ENCODE measurements at regions not wholly inside any gene's neighbourhood (a gene's known extent, or its start where the extent isn't known, plus 50 kb on each side); places are given as distances from the start of the nearest gene placed in this dataset.

DNA sequence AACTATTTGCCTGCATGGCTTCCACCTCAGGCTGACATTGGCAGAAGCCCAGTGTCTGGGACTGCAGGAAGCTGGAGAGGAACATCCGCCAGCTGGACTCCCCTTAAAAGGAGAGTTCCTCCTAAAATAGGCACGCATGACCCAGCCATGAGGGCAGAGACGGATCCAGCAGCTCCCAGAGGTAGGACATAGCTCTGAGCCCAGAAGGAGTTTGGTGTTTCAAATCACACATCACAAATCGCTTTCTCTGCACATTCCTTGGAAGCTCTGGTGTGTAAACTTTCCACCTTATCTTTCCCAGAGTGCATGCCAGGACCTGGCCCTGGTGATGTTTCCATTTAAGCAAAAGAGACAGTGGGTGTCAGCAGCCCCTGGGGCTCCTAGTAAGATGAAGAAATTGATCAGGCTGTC, 231.1 kb upstream of the CDH5 start:
- no peak for DNase-seq

DNA sequence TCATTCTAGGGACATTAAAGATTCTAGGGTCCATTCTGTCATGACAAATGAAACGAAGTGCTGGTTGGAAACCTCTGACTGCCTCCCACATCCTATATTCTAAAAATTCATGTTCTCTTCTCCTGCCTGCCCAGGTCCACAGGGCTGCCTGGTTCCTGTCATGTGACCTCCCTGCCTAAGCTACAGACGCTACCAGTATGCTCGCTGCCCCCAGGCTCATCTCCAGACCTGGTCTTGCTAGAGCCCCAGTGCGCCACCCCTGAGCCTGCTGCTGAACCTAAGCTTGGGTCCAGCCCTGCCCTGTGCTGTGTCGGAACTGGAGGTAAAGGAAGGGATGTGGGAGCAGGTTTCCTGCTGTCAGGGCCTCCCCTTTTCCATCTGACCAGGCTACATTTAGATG, 231.6 kb upstream of the CDH5 start:
- no peak for DNase-seq

DNA sequence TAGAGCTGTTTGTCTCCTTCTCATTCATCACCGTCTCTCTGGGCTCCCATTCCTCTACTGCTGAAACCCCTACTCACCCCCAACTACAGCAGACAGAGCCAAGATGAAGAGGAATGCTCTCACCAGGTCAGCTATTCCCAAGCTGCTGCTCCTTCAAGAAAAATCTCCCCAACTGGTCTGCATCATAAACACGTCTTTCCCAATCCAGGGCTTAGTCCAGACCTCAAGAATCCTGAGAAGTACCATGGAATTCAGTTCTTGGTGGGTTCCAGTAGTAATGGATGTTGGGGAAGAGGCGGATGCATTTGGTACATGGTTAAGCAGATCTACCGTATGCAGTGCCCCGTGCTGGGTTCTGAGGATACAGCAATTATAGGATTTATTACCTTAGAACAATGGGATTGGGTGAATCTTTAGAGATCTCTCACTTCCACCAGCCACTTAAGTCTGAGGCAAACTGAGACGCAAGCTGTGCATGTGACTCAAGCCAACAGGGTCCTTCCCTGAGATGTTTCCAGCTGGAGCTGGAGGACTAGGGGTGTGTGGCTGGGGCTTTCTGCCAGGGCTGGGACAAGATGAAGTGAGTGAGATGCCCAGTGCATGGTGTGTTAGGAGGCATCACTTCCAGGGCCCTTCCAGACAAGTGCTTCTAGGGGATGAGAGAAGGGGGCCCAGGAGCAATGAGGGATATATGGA, 232.7 kb upstream of the CDH5 start:
- DNase-seq, result no peak

DNA sequence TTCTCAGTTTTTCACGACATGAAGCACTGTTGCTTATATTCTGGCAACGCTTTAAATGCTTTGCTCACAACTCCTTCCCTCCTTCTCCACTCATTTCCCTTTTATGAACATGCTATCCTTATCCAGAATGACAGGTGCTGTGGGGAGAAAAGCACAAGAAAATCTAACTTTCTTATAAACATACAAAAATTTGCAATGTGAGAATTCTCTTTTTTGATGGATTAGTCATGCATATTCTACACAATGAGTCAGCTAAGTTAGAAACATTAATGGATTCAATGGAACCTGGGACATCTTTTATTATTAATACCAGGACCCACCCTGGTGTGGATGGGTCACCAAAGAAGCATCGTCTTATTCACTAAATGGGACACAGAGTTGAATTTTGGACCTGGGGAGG, 234.6 kb upstream of the CDH5 start:
- DNase-seq, result no peak

DNA sequence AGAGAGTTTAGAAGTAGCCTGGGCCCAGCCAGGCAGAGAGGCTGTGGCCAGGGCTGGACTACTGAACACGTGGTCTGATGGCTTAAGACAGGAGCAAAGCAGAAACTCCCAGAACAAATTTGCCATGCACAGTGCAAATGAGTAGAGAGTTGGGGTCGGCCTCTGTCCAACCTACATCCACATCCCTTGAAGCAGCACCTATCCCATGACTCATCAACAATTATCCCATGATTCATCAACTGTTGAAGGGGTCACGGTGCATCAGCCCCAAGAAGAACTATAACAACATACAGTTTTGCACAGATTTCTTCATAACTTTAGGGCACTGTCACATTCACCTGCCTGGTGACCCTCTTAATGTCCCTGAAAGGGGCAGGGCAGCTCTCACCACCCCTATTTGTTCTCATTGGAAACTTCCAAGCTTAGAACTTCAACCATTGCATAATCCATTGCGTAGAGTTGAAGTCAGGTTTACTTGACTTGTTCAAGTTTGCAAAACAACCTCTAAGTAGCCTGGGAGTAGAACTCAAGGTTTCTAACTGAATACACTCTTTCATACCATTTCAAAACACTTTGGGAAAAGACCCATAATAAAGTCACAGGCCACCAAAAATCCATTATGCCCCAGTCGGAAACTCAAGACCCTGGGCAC, 235.2 kb upstream of the CDH5 start:
- DNase-seq, result no peak

DNA sequence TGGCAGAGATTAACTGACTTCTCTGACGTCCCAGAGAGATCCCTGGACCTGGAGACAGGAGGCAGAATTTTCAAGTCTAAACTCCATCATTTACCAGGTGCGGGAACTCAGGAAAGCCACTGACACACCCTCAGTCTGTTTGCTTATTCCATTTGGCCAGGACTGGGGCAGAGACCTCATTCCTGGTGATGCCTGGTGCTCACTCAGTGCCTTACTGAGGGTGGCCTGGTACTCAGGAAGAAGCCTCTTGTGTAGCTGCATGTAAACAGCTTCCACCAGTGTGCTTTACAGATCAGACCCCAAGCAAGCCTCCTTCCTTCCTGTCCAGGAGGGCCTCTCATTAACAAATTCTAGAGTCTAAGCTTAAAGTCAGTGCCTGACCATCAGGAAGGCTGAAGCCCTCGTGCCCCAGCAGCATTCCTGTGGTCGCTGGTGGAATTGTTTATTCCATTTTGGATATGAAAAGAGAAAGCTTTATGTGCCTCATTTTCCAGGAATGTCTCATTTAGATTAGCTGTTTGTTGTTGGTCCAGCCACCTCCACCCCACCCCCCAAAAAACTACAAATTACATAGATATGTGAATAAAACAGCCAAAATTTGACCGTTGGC, 236.1 kb upstream of the CDH5 start:
- no peak for DNase-seq

DNA sequence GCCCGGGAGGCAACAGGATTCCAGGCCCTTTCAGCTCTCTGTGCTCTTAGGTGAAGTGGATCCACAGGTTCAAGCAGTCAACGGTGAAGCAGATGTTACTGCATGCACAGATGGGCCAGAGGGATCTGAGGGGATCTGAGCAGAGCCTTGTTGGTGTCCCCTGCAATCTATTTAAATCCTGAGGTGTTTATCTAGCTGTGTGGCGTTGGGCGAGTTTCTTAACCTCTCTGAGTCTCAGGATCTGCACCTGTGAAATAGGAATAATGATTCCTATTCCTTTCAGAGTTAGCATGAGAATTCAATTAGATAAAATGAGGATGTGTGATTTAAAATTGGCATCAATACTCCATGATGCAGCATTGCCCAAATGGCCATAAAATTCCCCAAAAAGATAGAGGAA, 237.3 kb upstream of the CDH5 start:
- no peak for DNase-seq

DNA sequence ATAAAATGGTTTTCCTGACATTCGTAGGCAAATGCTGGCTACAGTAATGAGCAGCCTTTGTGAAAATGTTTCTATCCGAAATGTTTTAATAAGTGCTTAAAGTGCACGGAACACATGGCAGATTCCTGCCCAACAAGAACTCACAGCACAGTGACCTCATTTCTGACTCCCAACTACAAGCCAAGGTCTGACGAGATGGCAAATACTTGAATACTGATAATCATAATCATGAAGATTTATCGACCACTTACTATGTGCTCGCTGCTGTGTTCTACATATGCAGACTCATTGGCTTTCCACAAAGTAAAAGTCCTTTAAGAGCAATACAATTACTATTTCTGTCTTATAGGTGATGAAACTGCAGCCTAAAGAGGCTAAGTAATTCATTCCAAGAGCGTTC, 238.1 kb upstream of the CDH5 start:
- DNase-seq, result no peak

DNA sequence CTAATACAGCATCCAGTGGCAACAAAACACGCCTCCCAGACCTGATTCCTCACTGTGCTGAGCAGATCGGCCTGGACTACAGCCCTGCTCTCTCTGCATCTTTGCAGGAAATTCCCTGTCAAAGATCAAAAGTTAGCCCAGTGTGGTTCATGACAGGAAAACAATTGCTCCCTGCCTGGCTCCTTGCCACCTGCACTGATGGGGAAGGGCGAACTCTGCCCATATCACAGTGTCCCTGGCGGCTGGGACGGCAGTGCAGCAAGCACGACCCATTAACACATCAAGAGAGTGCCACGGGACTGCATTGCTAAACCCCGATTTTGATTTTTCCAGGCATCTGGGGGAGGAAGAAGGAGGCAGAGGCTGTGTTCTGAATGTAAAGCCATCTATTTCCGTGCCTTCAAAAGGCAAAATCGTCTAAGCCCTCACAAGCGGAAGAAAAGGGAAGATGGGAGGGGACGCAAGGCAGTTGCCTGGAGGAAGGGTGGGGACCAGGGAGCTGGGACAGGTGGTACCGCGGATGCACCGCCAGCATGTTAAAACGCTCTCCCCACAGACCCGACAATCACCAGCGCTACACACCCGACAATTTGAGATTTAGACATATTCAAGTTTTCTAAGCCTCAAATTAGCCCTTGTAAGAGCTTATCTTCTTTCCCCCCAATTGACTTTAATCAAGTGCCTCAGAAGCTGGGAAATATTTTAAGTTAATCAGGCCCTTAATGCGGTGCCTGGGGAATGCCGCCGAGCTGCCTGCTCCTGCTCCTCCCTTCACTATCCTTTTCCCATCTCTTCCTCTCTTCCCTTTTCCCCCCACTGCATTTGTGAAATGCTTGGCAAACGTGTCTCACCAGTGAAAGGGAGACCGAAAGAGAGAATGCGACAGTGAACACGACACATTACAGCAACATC, 238.8 kb upstream of the CDH5 start:
- DNase-seq, result no peak

DNA sequence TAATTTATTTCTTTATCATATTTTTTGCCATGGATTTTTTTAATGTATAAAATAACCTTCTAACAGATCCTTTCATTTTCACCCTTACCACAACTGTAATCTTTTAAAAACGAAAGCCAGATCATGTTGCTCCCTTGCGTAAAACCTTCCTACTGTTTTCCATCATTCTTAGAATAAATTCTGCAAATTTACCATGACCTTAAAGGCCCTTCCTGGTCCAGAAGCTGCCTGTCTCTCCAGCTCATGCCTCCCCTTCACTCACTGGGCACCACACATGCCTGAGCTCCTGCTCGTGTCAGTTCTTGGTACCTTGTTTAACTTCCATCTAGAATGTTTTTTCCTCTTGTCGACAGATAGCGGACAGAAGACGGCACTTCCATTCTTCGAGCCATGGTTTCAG, 245.0 kb upstream of the CDH5 start:
- no peak for DNase-seq

DNA sequence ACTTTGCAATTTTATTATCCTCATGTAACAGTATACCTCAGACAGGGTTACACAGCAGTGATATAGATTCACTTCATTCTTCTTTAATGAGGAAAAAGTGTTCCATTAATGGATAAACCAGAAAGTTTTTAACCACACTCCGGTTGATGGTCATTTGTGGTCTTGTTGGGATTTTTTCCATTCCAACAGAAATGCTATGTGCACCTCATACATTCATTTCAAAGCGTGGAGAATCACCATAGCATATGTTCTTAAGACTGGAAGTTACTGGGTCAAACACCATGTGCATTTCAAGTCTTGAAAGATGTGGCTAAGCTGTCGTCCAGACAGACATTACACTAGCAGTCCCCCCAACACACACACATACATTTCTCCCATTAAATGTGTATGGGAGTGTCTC, 245.8 kb upstream of the CDH5 start:
- no peak for DNase-seq

DNA sequence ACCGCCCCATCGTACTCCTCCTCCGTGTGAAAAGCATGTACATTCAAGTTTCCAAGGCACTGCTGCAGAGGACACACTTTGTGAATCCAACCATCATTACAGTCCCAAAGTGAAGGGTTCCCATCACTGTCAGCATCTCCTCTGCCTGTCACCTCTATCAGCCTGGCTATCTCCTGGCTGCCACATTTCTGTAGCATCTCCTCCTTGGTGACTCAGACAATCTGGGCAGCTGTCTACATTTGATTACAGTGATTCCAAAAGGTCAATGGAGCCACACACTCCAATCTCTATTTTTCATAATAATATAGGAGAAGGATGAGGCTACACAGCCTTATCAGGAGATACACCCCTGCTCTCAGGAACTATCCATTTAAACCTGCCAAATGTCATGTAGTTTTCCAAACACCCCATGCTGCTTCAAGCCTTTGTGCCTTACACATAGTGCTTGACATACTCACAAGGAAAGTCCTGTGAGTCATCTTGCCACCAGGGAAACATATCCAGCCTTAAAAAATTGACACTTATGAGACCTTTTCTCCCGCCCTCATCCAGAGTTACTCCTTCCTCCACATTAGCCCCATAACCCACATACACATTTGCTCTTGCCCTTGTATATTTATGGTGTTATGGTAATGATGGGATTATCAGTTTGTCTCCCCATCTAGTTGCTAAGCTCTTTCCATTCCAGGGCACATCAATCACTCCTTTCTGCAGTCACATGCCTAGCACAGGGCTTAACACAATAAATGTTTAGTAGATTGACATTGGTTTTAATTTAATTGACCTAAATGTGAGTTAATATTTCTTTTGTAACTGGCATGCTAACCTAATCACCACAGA, 250.1 kb upstream of the CDH5 start:
- no peak for DNase-seq

DNA sequence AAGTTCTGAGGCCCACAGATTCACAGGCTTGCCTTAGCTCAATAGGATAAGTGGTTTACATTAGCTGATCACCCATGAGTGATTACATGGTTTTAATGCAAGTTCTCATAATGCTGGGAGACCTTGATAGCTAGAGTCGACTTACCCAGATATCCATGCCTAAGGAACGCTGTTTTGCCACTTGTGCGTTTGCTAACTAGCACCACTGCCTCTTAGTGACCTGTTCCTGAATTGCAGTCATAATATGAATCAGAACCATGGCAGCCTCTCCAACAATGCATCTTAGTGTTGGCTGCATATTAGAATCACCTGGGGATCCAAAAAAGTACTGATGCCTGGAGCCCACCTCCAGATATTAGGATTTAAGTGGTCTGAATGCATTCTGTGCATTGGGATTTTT, 251.1 kb upstream of the CDH5 start:
- no peak for DNase-seq

DNA sequence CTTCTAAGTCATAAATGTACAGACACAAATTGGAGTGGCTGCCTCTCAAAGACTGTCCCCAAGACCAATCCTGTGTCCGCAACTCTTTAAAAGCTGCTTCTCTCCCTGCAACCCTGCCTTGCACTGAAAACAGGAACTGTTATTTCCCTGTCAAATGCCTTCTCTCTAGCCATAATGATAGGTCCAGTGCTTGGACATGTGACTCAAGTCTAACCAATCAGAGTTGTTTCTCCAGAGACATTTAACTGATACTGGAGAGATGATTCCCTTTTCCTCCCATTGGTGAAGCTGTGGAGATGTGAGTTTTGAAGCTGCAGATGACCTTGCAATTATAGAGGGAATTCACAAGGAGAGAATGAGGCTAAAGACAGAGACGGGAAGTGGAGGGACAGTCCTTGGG, 253.3 kb upstream of the CDH5 start:
- DNase-seq, result no peak

DNA sequence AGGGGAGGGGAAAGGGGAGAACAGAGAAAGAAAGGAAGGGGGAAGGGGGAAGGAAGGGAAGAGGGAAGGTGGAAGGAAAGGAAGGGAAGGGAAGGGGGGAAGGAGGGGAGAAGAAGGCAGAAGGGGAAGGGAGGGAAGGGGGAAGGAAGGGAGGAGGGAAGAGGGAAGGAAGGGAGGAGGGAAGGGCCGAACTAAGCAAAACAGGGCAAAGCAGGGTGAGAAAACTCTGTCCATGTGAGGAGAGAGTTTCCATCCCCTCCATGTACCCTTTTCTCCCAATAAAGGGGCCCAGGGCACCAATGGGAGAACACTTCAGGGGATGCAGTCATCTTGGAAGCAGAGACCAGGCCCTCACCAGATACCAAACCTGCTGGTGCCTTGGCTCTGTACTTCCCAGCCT, 256.8 kb upstream of the CDH5 start:
- DNase-seq, result no peak

DNA sequence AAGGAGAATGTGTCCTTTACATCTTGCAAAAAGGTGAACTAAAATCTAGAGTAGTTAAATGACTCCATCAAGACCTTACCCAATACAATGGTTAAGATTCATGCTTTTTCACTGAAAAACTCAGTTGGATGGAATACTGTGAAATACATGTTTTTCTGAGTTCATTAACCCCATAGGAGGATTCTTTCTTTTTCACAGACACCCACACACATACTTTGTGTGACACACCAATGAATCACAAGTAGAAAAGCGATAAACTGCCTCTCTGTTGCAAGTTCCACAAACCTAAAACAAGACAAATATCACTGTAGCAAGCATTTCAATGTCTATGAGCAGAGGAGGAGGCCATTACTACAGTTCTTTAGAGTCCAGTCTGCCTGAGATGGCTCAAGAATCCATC, 258.8 kb upstream of the CDH5 start:
- DNase-seq, result no peak

DNA sequence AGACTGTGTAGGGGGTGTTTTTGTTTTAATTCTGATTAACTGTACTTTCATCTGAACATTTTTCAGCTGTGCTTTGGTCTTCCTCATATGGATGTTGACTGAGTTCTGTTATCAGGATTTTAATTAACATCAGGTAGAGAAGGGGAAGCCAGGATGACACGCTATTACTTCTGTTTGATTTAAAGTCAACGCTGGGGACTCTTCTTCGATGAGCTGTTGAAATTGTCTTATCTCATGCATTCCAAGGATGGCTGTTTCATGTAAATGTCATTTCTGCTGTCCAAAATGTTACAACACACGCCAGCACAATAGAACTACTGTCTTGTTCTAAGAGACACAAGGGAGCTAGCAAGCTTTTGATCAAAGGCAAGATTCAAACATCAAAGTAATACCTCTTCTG, 263.3 kb upstream of the CDH5 start:
- no peak for DNase-seq

DNA sequence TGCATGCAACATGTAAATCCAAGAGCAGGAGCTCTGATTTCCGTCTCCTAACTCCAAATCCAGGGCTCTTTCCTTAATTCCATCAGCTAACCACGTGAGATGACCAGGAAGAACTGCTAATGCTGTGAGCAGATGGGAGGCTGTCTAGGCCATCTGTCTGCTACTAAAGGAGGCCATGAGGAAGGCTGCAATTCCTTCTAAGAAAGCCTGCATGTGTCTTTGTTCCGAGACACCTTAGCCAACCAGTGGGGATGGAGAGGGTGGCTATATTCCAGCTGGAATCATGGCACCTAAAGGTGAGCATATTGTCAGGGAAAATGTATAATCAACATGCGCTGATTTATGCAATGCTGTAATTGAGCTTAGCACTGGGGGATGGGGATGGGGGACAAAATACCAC, 267.2 kb upstream of the CDH5 start:
- peak; percentile 9 to 20 for DNase-seq

DNA sequence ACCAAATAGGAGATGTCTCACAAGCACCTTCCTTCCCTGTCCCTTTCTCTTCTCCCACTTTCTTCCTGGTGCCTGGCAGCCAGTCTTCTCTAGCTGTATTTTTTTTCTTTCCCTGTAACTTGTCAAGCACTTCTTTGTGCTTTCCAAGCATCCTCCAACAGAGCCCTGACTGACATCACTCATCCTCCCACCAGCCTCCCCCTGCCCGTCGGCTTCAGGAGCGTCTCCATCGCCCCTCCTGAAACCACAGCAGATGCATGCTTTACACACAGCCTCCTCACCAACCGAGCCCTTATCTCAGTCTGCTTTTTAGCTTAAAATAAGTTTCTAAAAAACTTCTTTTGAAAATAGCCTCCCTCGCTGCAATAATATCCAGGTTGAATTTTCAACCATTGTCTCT, 268.7 kb upstream of the CDH5 start:
- DNase-seq, result no peak

DNA sequence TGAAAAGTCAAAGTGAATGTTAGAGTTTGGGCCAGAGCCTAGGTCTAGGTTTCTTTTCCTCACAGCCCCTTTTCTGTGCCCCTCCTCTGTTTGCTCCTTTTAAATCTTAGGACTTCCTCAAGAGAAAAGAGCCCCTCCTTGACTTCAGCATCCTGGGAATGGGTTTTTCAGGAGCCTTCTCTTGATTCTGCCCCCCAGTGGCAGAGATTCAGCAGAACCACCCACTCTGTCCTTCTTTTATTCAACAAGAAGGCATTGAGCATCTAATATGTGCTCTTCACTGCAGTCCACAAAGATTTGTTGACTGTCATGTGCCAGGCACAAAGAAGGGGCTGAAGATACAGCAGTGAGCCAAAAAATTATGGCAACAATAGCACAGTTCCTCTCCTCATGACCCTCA, 270.8 kb upstream of the CDH5 start:
- no peak for DNase-seq

DNA sequence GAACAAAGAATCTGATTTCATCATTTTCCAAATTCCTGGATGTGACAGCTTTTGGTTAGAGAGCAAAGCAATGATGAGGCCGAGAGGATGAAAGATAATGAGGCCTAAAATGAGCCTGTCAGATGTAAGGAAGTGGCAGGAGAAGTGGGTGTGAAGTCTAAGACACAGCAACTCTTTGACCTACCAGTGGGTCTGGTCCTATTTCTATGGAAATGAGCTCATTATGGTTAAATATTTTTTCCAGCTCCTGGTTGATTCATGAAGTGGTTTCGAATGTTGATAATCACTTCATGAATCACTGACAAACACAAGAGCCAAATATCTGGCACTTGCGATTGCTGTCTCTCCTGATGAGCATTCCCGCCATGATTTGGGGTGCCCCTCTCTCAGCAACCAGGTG, 273.3 kb upstream of the CDH5 start:
- no peak for DNase-seq

DNA sequence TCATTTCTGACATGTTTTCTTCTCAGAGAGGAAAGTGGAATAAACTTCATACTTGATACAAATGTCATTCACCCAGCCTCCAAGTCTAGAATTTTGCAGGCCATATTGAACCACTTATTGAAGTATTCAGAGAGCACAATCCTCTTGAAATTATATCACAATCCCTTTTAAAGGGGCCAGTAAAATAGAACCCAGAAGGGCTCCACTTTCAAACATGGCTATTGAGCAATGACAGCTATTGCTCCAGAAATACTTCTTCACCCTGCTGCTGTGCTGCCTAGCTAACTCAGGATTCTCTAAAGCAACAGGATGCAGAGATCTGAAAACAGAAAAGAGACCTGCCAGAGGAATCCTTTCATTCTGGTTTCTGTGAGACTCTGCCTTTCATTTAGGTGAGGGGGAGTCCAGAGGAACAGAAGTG, 275.0 kb upstream of the CDH5 start:
- DNase-seq, result no peak

DNA sequence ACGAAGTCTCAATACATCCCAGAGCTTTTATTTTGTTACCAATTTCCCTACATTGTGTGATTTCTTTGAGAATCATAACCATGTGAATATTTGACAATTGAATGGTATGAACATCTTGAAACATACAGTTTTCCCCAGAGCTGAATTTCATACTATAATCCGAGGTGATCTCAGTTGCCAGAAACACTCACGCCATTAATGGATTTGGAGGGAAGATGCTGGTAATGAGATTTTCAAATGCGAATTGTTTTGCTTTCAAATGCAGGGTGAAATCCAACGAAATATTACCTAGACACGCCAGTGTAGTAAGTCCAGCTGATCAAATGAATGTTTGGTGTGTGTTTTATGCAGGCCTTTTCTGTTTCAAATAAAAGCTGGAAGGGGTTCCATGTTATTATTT, 277.8 kb upstream of the CDH5 start:
- no peak for DNase-seq

All from cerebellar nuclear complex (tissue), 1 donor.